Astrocyte (in vitro differentiated cells and primary cell): ENCODE measurements at regions not wholly inside any gene's neighbourhood (a gene's known extent, or its start where the extent isn't known, plus 50 kb on each side); places are given as distances from the start of the nearest gene placed in this dataset.

Experiments used
- DNase-seq: peaks from one replicate; pipeline ENCODE4 v3.0.0-alpha.2; 2010; ENCODE audit warnings: low read depth
- FAIRE-seq: peaks from 2 replicates; lab custom pipeline; 2011; peaks lifted over from hg19 to GRCh38; lab: Jason Lieb, UNC
- H2AFZ ChIP-seq: 2 replicates; pipeline ENCODE4 v1.6.0; 2012; ENCODE audit warnings: low read depth, low read length, inconsistent platforms
- H3K27ac ChIP-seq: 2 replicates; pipeline ENCODE4 v1.5.1; 2011; ENCODE audit warnings: low read depth, low read length, inconsistent platforms
- H3K27me3 ChIP-seq: 2 replicates; pipeline ENCODE4 v1.6.0; 2011; ENCODE audit warnings: low read length, inconsistent platforms; ENCODE audit not compliant: insufficient read depth
- H3K36me3 ChIP-seq: 2 replicates; pipeline ENCODE4 v1.5.1; 2011; ENCODE audit warnings: low read length, inconsistent platforms; ENCODE audit not compliant: insufficient read depth
- H3K4me1 ChIP-seq: 2 replicates; pipeline ENCODE4 v1.5.1; 2011; ENCODE audit warnings: low read length, inconsistent platforms; ENCODE audit not compliant: insufficient read depth
- H3K4me2 ChIP-seq: 2 replicates; pipeline ENCODE4 v1.6.0; 2012; ENCODE audit warnings: low read length, inconsistent platforms
- H3K4me3 ChIP-seq: 2 replicates; pipeline ENCODE4 v1.5.1; 2011; ENCODE audit warnings: low read depth, mild to moderate bottlenecking, low read length, inconsistent platforms; ENCODE audit not compliant: insufficient read depth
- H3K79me2 ChIP-seq: 2 replicates; pipeline ENCODE4 v1.6.0; 2012; ENCODE audit warnings: mild to moderate bottlenecking, low read length, inconsistent platforms; ENCODE audit not compliant: insufficient read depth
- H3K9ac ChIP-seq: 2 replicates; pipeline ENCODE4 v1.6.0; 2012; ENCODE audit warnings: mild to moderate bottlenecking, low read length, inconsistent platforms
- H3K9me3 ChIP-seq: 2 replicates; pipeline ENCODE4 v1.5.1; 2012; ENCODE audit warnings: low read depth, mild to moderate bottlenecking, low read length, inconsistent platforms; ENCODE audit not compliant: insufficient read depth
- H4K20me1 ChIP-seq: 2 replicates; pipeline ENCODE4 v1.6.0; 2012; ENCODE audit warnings: low read length, inconsistent platforms; ENCODE audit not compliant: insufficient read depth
- H3K27ac Mint-ChIP-seq: one replicate; pipeline ENCODE4 v1.8.0; 2021; ENCODE audit warnings: mild to moderate bottlenecking, mixed read lengths; ENCODE audit not compliant: unreplicated experiment
- H3K27me3 Mint-ChIP-seq: one replicate; pipeline ENCODE4 v1.8.0; 2021; ENCODE audit warnings: low read depth, mixed read lengths; ENCODE audit not compliant: unreplicated experiment
- H3K36me3 Mint-ChIP-seq: one replicate; pipeline ENCODE4 v1.8.0; 2021; ENCODE audit warnings: low read depth, mixed read lengths; ENCODE audit not compliant: unreplicated experiment
- H3K4me1 Mint-ChIP-seq: one replicate; pipeline ENCODE4 v1.8.0; 2021; ENCODE audit warnings: low read depth, mixed read lengths; ENCODE audit not compliant: unreplicated experiment
- H3K4me3 Mint-ChIP-seq: one replicate; pipeline ENCODE4 v1.8.0; 2021; ENCODE audit warnings: mild to moderate bottlenecking, moderate library complexity, mixed read lengths; ENCODE audit not compliant: unreplicated experiment
- H3K9me3 Mint-ChIP-seq: one replicate; pipeline ENCODE4 v1.8.0; 2021; ENCODE audit warnings: mild to moderate bottlenecking, mixed read lengths; ENCODE audit not compliant: unreplicated experiment
- CTCF ChIP-seq: IDR thresholded peaks from 2 replicates; pipeline ENCODE4 v1.5.1; 2011; ENCODE audit warnings: low read depth, mild to moderate bottlenecking, inconsistent platforms, low read length, moderate library complexity; ENCODE audit not compliant: insufficient read depth
- EZH2 ChIP-seq: IDR thresholded peaks from 2 replicates; pipeline ENCODE4 v1.6.1; 2012; ENCODE audit warnings: mild to moderate bottlenecking, low read length, inconsistent platforms; ENCODE audit not compliant: insufficient read depth

- peaks cover 2% of the 10 kb centered on the region for H3K27me3 ChIP-seq
- no peak for FAIRE-seq
- no peaks in the 10 kb centered on the region for H3K9me3 ChIP-seq
- DNase-seq: peak; percentile 73
- no peaks in the 10 kb centered on the region for H4K20me1 ChIP-seq
- peak overlapping the region; percentile 36 for H3K4me2 ChIP-seq
- no peaks in the 10 kb centered on the region for H3K36me3 ChIP-seq
- H3K36me3 Mint-ChIP-seq: no peaks in the 10 kb centered on the region
- no peaks in the 10 kb centered on the region for H3K79me2 ChIP-seq
- no peak overlapping the region for H3K27ac ChIP-seq
- H3K4me3 Mint-ChIP-seq: no peak overlapping the region
- no peak for TF ChIP-seq EZH2
- H2AFZ ChIP-seq: no peak overlapping the region
- H3K9ac ChIP-seq: no peak overlapping the region
- no peak overlapping the region for H3K27ac Mint-ChIP-seq
- peaks cover 18% of the 10 kb centered on the region for H3K4me1 ChIP-seq
- peaks cover 17% of the 10 kb centered on the region for H3K4me1 Mint-ChIP-seq
- H3K9me3 Mint-ChIP-seq: peaks cover 6% of the 10 kb centered on the region
- H3K27me3 Mint-ChIP-seq: peaks cover 4% of the 10 kb centered on the region
- H3K4me3 ChIP-seq: no peak overlapping the region
Observed at GRCh38 chr11:15692739-15693138, 578.0 kb downstream of the INSC start.

GRCh38 chr11:15695096-15695721 is 580.5 kb downstream of the INSC start:
- Histone ChIP-seq H3K79me2 (no peaks in the 10 kb centered on the region), H4K20me1 (no peaks in the 10 kb centered on the region), H3K4me1 (peaks cover 8% of the 10 kb centered on the region), H3K36me3 (no peaks in the 10 kb centered on the region), H3K9me3 (no peaks in the 10 kb centered on the region), H3K4me3 (no peak overlapping the region), H3K27ac (no peak overlapping the region), H2AFZ (no peak overlapping the region), H3K9ac (no peak overlapping the region), H3K4me2 (no peak overlapping the region), H3K27me3 (peaks cover 2% of the 10 kb centered on the region)
- no peak for TF ChIP-seq EZH2
- Mint-ChIP-seq H3K9me3 (peaks cover 5% of the 10 kb centered on the region), H3K27me3 (peaks cover 4% of the 10 kb centered on the region), H3K4me1 (peaks cover 13% of the 10 kb centered on the region), H3K4me3 (no peak overlapping the region), H3K36me3 (no peaks in the 10 kb centered on the region), H3K27ac (no peak overlapping the region)
- no peak for DNase-seq
- no peak for FAIRE-seq

GRCh38 chr11:15696069-15696468 is 581.3 kb downstream of the INSC start:
- H3K27me3 ChIP-seq: peaks cover 2% of the 10 kb centered on the region
- H4K20me1 ChIP-seq: no peaks in the 10 kb centered on the region
- H3K27ac ChIP-seq: no peak overlapping the region
- DNase-seq (no peak), FAIRE-seq (no peak)
- H3K9me3 ChIP-seq: no peaks in the 10 kb centered on the region
- no peaks in the 10 kb centered on the region for H3K36me3 Mint-ChIP-seq
- H3K9ac ChIP-seq: no peak overlapping the region
- no peaks in the 10 kb centered on the region for H3K36me3 ChIP-seq
- H3K4me1 Mint-ChIP-seq: peaks cover 13% of the 10 kb centered on the region
- no peaks in the 10 kb centered on the region for H3K79me2 ChIP-seq
- H3K27ac Mint-ChIP-seq: no peak overlapping the region
- no peak overlapping the region for H3K4me3 Mint-ChIP-seq
- H3K27me3 Mint-ChIP-seq: peaks cover 4% of the 10 kb centered on the region
- H3K9me3 Mint-ChIP-seq: peaks cover 5% of the 10 kb centered on the region
- peaks cover 8% of the 10 kb centered on the region for H3K4me1 ChIP-seq
- H3K4me3 ChIP-seq: no peak overlapping the region
- H3K4me2 ChIP-seq: no peak overlapping the region
- H2AFZ ChIP-seq: no peak overlapping the region
- no peak for TF ChIP-seq EZH2
- TF ChIP-seq CTCF: no peak
